GM21381 (cell line): ENCODE measurements at regions not wholly inside any gene's neighbourhood (a gene's known extent, or its start where the extent isn't known, plus 50 kb on each side); places are given as distances from the start of the nearest gene placed in this dataset.

ENCODE experiments used
- ATAC-seq: cut with Tn5 transposase; IDR thresholded peaks from one replicate; pipeline ENCODE4 v1.9.1; 2021; ENCODE audit warnings: mild to moderate bottlenecking, moderate library complexity; ENCODE audit not compliant: unreplicated experiment

- ATAC-seq = no peak
These were observed 103.7 kb downstream of the FOXD1 start for GRCh38 chr5:73344835-73345234.

DNA sequence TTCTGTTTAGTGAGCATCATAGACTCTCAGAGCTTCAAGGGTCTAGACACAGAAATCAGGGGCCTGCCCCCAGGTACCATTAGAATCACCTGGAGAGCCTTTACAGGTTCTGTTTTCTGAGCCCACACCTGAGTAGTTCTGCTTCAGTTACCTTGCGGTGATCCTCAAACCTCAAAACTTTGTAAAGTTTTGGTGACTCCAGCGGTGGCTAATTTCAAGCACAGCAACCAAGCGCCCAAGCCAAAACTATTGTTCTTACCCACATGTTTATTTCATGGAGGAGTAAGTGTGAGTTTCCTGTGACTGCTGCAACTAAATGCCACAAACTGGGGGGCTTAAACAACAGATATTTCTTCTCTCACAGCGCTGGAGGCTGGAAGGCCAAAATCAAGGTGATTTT, 108.9 kb downstream of the FOXD1 start:
- ATAC-seq = no peak

DNA sequence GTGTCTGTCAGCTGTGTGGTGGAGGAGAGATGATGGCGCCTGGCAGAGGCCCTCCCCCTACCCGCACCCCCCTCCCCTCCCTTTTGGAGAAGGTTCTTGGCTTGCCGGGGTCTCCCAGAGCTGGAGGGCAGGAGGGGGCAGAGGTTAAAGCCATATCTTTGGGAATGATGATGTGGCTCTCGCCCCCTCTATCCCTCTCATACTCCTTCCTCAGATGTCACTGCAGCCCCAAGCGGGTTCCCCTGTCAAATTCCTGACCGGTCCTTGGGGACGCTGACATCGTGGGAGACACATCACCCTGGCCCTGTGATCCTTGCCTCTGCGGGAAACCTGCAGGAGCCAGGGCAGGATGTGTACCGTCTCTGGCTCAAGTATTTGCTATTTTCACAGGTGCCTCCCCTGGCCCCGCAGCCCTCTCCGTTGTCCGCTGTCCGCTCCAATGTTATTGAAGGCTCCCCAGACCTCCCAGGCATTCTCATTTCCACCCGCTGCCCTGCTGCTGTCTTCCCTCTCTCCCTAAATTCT, 109.5 kb downstream of the FOXD1 start:
- ATAC-seq = no peak

DNA sequence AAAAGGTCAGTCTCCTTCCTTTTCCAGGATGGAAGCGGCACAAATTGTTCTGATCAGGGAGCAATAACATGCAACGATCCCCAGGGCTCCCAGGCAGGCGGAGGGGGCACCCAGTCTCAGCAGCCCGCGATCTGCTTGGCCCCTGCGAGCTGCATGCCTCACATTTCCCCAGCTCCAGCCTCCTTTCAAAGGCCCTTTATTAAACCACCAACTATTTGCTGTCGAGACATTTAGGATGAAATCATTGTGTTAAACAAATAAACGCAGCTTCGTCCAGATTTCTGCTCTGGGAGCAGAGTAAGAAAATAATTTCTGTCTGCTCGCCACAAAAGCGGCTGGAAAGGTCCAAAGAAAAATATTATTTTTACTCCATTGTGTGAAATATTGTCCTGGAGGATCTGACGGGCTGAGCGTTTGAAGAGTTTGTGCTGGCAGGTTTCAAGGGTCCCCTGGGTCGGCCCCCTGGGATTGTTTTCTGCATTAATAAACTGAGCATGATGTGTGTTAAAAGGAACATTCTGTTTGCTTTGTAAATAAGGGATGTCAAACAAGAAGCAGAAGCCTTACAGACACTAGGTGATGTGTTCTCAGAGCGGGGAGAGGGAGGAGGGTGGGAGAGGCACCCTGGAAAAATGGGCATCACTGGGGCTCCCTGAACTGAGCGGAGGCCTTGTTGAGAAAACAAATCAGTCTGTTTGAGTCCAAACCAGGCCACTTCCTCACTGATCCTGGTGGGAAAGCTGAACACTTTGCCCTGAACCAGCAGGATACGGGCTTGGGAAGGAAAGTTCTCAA, 110.1 kb downstream of the FOXD1 start:
- no peak for ATAC-seq

GRCh38 chr5:73337586-73338255, 110.9 kb downstream of the FOXD1 start:
- no peak for ATAC-seq

DNA sequence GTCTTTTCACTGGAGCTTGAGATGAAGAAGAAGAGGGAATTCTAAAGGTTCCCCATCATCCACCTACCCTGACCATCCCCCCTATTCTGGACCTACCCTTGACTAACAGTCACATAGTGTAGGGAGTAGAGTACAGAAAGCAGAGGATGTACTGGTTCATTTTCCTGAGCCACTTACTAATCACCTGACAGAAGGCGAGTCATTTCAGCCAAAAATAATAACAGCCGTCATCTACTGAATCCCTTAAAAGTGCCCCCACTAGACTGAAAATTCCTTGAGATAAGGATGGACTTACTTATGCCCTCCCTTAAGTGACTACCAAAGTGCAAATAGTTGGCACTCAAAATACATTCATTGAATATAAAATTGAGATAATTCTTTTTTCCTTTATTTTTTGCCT, 112.2 kb downstream of the FOXD1 start:
- ATAC-seq = no peak

GRCh38 chr5:73333944-73334703, 114.5 kb downstream of the FOXD1 start:
- ATAC-seq = no peak

DNA sequence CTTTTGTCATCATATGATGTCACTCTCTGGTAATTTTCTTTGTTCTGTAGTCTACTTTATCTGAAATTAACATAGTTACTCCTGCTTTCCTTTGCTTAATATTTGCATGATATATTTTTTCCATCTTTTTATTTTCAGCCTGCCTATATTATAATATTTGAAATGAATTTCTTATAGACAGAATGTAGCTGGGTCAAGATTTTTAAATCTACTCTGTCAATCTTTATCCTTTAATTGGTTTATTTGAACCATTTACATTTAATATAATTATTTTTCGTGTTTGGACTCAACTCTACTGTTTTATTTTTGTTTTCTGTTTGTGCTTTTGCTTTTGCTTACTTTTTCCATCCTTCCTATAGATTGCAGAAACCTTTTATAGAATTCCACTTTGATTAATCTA, 118.0 kb downstream of the FOXD1 start:
- ATAC-seq = no peak

- ATAC-seq = no peak
These were observed 119.9 kb downstream of the FOXD1 start for GRCh38 chr5:73328640-73329039.

DNA sequence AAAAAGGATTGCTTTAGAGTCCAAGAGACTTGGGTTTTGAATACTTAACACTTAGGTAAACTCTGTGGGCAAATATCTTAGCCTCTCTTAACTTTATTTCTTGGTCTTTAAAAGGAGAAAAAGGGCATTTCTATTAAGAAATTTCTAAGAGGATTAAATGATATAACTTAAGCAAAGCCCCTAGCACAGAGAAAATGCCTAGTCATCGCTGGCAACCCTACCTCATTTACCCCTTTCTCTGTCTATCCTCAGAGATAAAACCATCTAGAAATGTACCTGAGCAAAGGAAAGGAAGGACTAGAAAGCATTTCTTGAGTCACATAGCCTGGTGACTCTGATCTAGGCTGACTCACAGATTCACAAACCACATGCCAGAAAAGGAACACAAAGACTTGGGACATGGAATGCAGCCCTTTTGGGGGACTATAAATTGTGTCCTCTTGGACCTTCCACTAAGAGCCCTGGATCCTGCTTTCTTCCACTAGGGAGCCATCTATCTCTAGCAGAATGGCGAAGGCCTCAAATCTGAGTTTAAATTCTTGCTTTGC, 120.6 kb downstream of the FOXD1 start:
- no peak for ATAC-seq

- no peak for ATAC-seq
These were observed 123.0 kb downstream of the FOXD1 start for GRCh38 chr5:73325546-73325945.

- no peak for ATAC-seq
These were observed 125.1 kb downstream of the FOXD1 start for GRCh38 chr5:73323466-73323865.

GRCh38 chr5:73322437-73323076, 126.0 kb downstream of the FOXD1 start:
- no peak for ATAC-seq

DNA sequence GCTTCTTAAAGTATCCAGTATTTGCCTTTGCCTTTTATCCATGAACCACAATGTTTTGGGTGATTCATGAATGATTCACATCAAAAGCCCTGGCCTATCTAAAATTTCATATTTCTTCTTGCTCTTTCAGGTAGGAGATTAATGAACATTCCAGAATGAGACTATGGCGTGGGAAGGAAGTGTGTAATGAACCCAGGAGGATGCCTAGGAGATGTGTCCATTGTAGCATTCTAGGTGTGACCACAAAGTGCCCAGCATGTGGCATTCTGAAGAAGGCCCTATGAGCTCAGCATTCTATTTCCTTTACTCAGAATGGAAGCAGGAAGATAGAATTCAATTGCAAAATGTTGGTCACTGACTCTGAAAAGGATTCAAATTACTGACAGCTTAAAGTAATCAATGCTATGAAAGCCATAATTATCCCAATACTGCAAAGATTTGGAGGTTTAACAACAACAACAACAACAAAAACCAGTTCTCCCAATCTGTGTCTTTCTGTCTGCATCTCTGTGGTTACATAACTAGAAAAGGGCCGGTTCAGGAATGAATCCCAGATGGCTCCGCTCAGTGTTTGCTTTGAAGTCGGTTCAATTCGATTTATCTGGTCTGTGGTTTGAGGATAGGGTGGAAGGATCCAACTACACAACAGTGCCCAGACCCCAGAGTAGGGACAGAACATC, 126.7 kb downstream of the FOXD1 start:
- ATAC-seq = no peak

DNA sequence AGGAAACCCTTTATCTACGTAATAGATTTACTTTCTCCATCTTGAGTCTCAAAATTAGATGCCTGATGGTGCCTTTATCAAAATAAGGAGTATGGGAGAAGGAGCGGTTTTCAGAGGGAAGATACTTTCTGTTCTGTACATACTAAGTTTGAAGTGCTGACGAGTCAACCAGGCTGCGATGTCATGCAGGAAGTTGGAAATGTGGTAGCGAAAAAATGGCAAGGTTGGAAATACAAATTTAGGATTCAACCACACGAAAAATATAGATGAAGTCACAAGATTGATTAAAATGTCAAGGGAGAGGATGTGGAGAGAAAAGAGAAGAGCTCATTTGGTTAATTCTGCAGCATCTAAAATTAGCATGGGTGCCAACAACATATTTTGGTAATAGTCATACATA, 129.5 kb downstream of the FOXD1 start:
- ATAC-seq = no peak

- ATAC-seq = no peak
These were observed 130.3 kb downstream of the FOXD1 start for GRCh38 chr5:73318308-73318719.

GRCh38 chr5:73317523-73317922, 131.1 kb downstream of the FOXD1 start:
- ATAC-seq = no peak

DNA sequence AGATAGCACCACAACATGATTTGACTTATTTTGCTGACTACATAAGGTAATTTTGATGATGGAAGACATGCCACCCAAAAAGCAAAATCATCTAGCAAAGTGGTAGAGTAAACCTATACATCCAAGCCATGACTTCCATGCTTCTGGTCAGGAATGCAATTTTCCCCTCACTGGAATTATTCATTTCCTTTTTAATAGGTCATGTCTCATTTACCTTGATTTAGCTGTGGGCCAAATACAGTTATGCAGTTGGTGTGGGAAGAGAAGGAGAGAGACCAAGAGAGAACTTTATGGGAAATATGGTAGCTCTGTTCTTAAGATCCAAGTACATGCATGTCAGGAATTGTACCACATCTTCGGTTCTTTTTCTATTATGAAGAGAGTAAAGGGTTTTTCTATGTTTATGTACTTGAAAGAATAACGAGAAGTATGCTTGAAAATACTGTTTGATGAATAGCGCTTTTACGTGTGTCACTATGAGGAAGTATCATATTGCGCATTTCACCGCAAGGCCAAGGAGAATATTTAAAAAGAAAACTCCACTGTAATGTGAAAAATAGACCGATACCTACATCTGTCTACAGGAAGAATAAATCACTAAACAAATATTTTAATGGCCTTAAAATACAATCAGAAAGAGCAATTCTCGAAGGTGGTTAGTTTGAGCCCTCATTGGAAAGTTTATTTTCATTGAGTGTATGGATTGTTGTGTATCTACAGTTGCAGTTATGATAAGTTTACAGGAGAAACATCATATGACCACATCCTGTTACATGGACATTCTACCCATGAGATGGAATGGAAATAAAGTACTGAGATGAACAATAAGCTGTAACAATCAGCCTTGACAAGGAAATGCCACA, 134.0 kb downstream of the FOXD1 start:
- no peak for ATAC-seq

DNA sequence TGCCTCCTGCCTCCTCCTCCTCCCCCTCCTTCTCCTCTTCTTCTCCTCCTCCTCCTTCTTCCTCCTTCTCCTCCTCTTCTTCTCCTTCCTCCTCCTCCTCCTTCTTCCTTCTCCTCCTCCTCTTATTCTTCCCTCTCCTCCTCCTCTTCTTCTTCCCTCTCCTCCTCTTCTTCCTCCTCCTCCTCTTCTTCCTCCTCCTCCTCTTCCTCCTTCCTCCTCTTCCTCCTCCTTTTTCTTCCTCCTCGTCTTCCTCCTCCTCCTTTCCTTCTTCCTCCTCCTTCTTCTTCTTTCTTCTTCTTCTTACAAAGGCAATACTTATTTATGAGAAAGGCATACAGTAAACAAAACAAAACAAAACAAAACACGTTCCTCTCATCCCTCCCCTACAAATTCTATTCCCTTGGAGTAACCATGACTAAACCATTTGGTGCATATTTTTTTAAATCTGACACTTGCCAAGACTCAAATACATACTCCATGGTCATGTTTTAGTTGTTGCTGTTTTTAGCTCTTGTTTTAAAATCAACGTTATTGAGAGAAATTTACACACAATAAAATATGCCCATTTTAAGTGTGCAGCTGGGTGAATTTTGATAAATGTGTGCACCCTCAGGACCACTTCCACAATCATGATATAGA, 135.6 kb downstream of the FOXD1 start:
- no peak for ATAC-seq
